Mesenchymal stem cell (in vitro differentiated cells and primary cell): ENCODE measurements at regions not wholly inside any gene's neighbourhood (a gene's known extent, or its start where the extent isn't known, plus 50 kb on each side); places are given as distances from the start of the nearest gene placed in this dataset.
A peak's percentile ranks its signal among the peaks of the same experiment; 100 is the strongest.
"Not testable (repeated sequence)": the region's sequence is repeated elsewhere in the genome, so short reads cannot be mapped to it uniquely, and the experiment has no call there.

Experiments used
- DNase-seq: peaks from one replicate; pipeline ENCODE4 v3.0.0-alpha.2; 2013
- H2AFZ ChIP-seq: one replicate; pipeline ENCODE4 v1.6.1; 2013; ENCODE audit warnings: low read depth, mild to moderate bottlenecking, control low read depth, inconsistent platforms, low read length, moderate library complexity
- H2AK5ac ChIP-seq: 2 replicates; pipeline ENCODE4 v1.6.1; 2013; ENCODE audit warnings: low read length, moderate library complexity, mild to moderate bottlenecking, inconsistent platforms; ENCODE audit not compliant: severe bottlenecking
- H2BK120ac ChIP-seq: one replicate; pipeline ENCODE4 v1.6.1; 2013; ENCODE audit warnings: low read depth, mild to moderate bottlenecking, inconsistent platforms, low read length, moderate library complexity
- H2BK12ac ChIP-seq, 2 experiments: one replicate each; pipeline ENCODE4 v1.6.1; 2013; ENCODE audit warnings: inconsistent platforms in 2 of 2, low read length in 2 of 2, mild to moderate bottlenecking in 2 of 2, moderate library complexity in 2 of 2, control low read depth in 1 of 2
- H2BK15ac ChIP-seq: one replicate; pipeline ENCODE4 v1.6.1; 2013; ENCODE audit warnings: mild to moderate bottlenecking, low read depth, inconsistent platforms; ENCODE audit not compliant: poor library complexity, severe bottlenecking
- H2BK5ac ChIP-seq: 2 replicates; pipeline ENCODE4 v1.6.1; 2013; ENCODE audit warnings: low read depth, mild to moderate bottlenecking, low read length, control low read depth, inconsistent platforms; ENCODE audit not compliant: poor library complexity, severe bottlenecking
- H3K14ac ChIP-seq, 2 experiments: one replicate each; pipeline ENCODE4 v1.6.1; 2013; ENCODE audit warnings: inconsistent platforms in 2 of 2, low read length in 2 of 2, control low read depth in 1 of 2, mild to moderate bottlenecking in 1 of 2, moderate library complexity in 1 of 2
- H3K18ac ChIP-seq, 2 experiments: one replicate each; pipeline ENCODE4 v1.6.1; 2013; ENCODE audit warnings: inconsistent platforms in 2 of 2, low read length in 2 of 2, control low read depth in 1 of 2, low read depth in 1 of 2, mild to moderate bottlenecking in 1 of 2
- H3K23ac ChIP-seq, 2 experiments: one replicate each; pipeline ENCODE4 v1.6.1; 2013; ENCODE audit warnings: inconsistent platforms in 2 of 2, low read length in 2 of 2, mild to moderate bottlenecking in 2 of 2, moderate library complexity in 2 of 2, control low read depth in 1 of 2
- H3K27ac ChIP-seq: 2 replicates; pipeline ENCODE4 v1.5.1; 2013; ENCODE audit warnings: mild to moderate bottlenecking, moderate library complexity, low read length, control low read depth, inconsistent platforms; ENCODE audit not compliant: poor library complexity, severe bottlenecking
- H3K27me3 ChIP-seq, 2 experiments: 2 replicates each; pipeline versions ENCODE4 v1.6.1 to v1.7.0; 2013; ENCODE audit warnings: low read length in 2 of 2, mild to moderate bottlenecking in 2 of 2, moderate library complexity in 2 of 2, control low read depth in 1 of 2, inconsistent platforms in 1 of 2; ENCODE audit not compliant: control insufficient read depth in 1 of 2, insufficient read depth in 1 of 2
- H3K36me3 ChIP-seq, 2 experiments: 2 replicates each; pipeline versions ENCODE4 v1.6.1 to v1.7.0; 2013; ENCODE audit warnings: low read length in 2 of 2, control low read depth in 1 of 2, inconsistent platforms in 1 of 2, low read depth in 1 of 2, mild to moderate bottlenecking in 1 of 2; ENCODE audit not compliant: insufficient read depth in 2 of 2, control insufficient read depth in 1 of 2
- H3K4ac ChIP-seq, 2 experiments: one replicate each; pipeline ENCODE4 v1.6.1; 2013; ENCODE audit warnings: inconsistent platforms in 2 of 2, low read length in 2 of 2, mild to moderate bottlenecking in 2 of 2, moderate library complexity in 2 of 2, control low read depth in 1 of 2, low read depth in 1 of 2
- H3K4me1 ChIP-seq: 2 replicates; pipeline ENCODE4 v1.6.1; 2013; ENCODE audit warnings: low read depth, low read length, control low read depth; ENCODE audit not compliant: control insufficient read depth, insufficient read depth
- H3K4me2 ChIP-seq: 2 replicates; pipeline ENCODE4 v1.6.1; 2013; ENCODE audit warnings: low read length, mild to moderate bottlenecking, inconsistent platforms; ENCODE audit not compliant: poor library complexity, severe bottlenecking
- H3K4me3 ChIP-seq, 2 experiments: 2 replicates each; pipeline versions ENCODE4 v1.5.1 to v1.7.0; 2013; ENCODE audit warnings: low read length in 2 of 2, mild to moderate bottlenecking in 2 of 2, control low read depth in 1 of 2, low read depth in 1 of 2; ENCODE audit not compliant: insufficient read depth in 1 of 2
- H3K79me1 ChIP-seq: replicated peaks from 2 replicates; pipeline ENCODE4 v1.6.1; 2013; ENCODE audit warnings: mild to moderate bottlenecking, control low read depth, low read length, inconsistent platforms; ENCODE audit not compliant: poor library complexity, severe bottlenecking
- H3K9ac ChIP-seq: 2 replicates; pipeline ENCODE4 v1.7.0; 2013; ENCODE audit warnings: mild to moderate bottlenecking, low read length, moderate library complexity
- H3K9me3 ChIP-seq: 2 replicates; pipeline ENCODE4 v1.7.0; 2013; ENCODE audit warnings: mild to moderate bottlenecking, low read length; ENCODE audit not compliant: control insufficient read depth
- H4K8ac ChIP-seq: one replicate; pipeline ENCODE4 v1.6.1; 2013; ENCODE audit warnings: inconsistent platforms, mild to moderate bottlenecking, low read length, moderate library complexity
- H4K91ac ChIP-seq: one replicate; pipeline ENCODE4 v1.6.1; 2013; ENCODE audit warnings: mild to moderate bottlenecking, low read length, inconsistent platforms
- WGBS: methylation state at CpG from one replicate; pipeline ENCODE4 v1.1.7; 2013; ENCODE audit warnings: mixed read lengths; 5-methylcytosine and 5-hydroxymethylcytosine counted together

- H3K4ac ChIP-seq, H4K8ac ChIP-seq, H3K4me3 ChIP-seq, H3K9me3 ChIP-seq, H2AFZ ChIP-seq, H3K4me2 ChIP-seq, H3K14ac ChIP-seq, H3K36me3 ChIP-seq, H2BK15ac ChIP-seq, H3K27me3 ChIP-seq, H2BK120ac ChIP-seq, H3K18ac ChIP-seq, H3K27ac ChIP-seq, H4K91ac ChIP-seq, H3K9ac ChIP-seq, H2AK5ac ChIP-seq, H3K23ac ChIP-seq, H3K79me1 ChIP-seq, H2BK5ac ChIP-seq, H3K4me1 ChIP-seq: not testable (repeated sequence)
- H2BK12ac ChIP-seq, result peak overlapping the region in 1 of 2 experiments; percentile 77
- DNase-seq, result peak; percentile 41
- 97% methylated on average over 5 of the region's 7 CpGs for WGBS
Measured at GRCh38 chr13:67383109-67383757, 153.1 kb upstream of the PCDH9 start.

- Histone ChIP-seq H3K27ac (no peak overlapping the region), H4K8ac (no peak overlapping the region), H3K36me3 (no peaks in the 10 kb centered on the region), H2AK5ac (no peak overlapping the region), H3K4me3 (no peak overlapping the region), H3K9me3 (no peaks in the 10 kb centered on the region), H2AFZ (no peak overlapping the region), H3K9ac (no peak overlapping the region), H2BK12ac (no peak overlapping the region), H3K4me1 (no peaks in the 10 kb centered on the region), H2BK5ac (no peak overlapping the region), H3K14ac (no peak overlapping the region), H4K91ac (no peak overlapping the region), H3K4ac (no peak overlapping the region), H2BK15ac (no peak overlapping the region), H3K27me3 (no peaks in the 10 kb centered on the region), H2BK120ac (no peak overlapping the region), H3K4me2 (no peak overlapping the region), H3K23ac (no peak overlapping the region), H3K79me1 (no peaks in the 10 kb centered on the region), H3K18ac (no peak overlapping the region)
- WGBS, result 78% methylated on average over 1 of the region's 1 CpG
- no peak for DNase-seq
Measured at GRCh38 chr13:67377919-67378318, 147.8 kb upstream of the PCDH9 start.

- H3K27ac ChIP-seq, result no peak overlapping the region
- WGBS, result no CpG with 5 or more reads among the region's 1 CpG
- H2AFZ ChIP-seq, result no peak overlapping the region
Measured at GRCh38 chr13:67374391-67374790, 144.3 kb upstream of the PCDH9 start.

GRCh38 chr13:67372868-67373464 lies 142.8 kb upstream of the PCDH9 start:
- H2AFZ ChIP-seq, result no peak overlapping the region
- WGBS, result no CpG with 5 or more reads among the region's 1 CpG
- no peak overlapping the region for H3K4me2 ChIP-seq

More at GRCh38 chr13:67374391-67374790, 144.3 kb upstream of the PCDH9 start:
- Histone ChIP-seq H3K23ac (no peak overlapping the region), H2AK5ac (no peak overlapping the region), H3K36me3 (no peaks in the 10 kb centered on the region), H4K8ac (no peak overlapping the region), H3K4me3 (no peak overlapping the region), H3K9ac (no peak overlapping the region), H3K79me1 (no peaks in the 10 kb centered on the region), H3K9me3 (no peaks in the 10 kb centered on the region), H3K27me3 (no peaks in the 10 kb centered on the region), H2BK120ac (no peak overlapping the region), H3K4me2 (no peak overlapping the region), H2BK15ac (no peak overlapping the region), H2BK12ac (no peak overlapping the region), H4K91ac (no peak overlapping the region), H3K14ac (no peak overlapping the region), H3K4me1 (no peaks in the 10 kb centered on the region), H3K4ac (no peak overlapping the region), H2BK5ac (no peak overlapping the region), H3K18ac (no peak overlapping the region)
- DNase-seq, result no peak

More at GRCh38 chr13:67372868-67373464, 142.8 kb upstream of the PCDH9 start:
- Histone ChIP-seq H4K8ac (no peak overlapping the region), H2BK5ac (no peak overlapping the region), H3K36me3 (no peaks in the 10 kb centered on the region), H3K4ac (no peak overlapping the region), H3K79me1 (no peaks in the 10 kb centered on the region), H3K9me3 (no peaks in the 10 kb centered on the region), H3K9ac (no peak overlapping the region), H2BK120ac (no peak overlapping the region), H3K23ac (no peak overlapping the region), H3K27me3 (no peaks in the 10 kb centered on the region), H3K27ac (no peak overlapping the region), H2BK12ac (no peak overlapping the region), H3K18ac (no peak overlapping the region), H4K91ac (no peak overlapping the region), H2AK5ac (no peak overlapping the region), H3K14ac (no peak overlapping the region), H3K4me1 (no peaks in the 10 kb centered on the region), H2BK15ac (no peak overlapping the region), H3K4me3 (no peak overlapping the region)
- no peak for DNase-seq
